ENCODE measurements at regions not wholly inside any gene's neighbourhood (a gene's known extent, or its start where the extent isn't known, plus 50 kb on each side); places are given as distances from the start of the nearest gene placed in this dataset.

GRCh38 chr3:22907796-22908195 lies 295.3 kb upstream of the UBE2E2 start:
- intact Hi-C loops (cut with DNase I; ENCODE audit: low total_unique reads) = no loop called here
- Histone ChIP-seq H3K9me3 (no peaks in the 10 kb centered on the region), H3K4me1 (no peaks in the 10 kb centered on the region), H3K4me3 (no peak overlapping the region), H3K27ac (peak overlapping the region in 1 of 2 donors; percentile 17), H3K36me3 (no peaks in the 10 kb centered on the region), H3K27me3 (no peaks in the 10 kb centered on the region)
- DNase-seq = no peak
- TF ChIP-seq CTCF (IDR thresholded peaks at IDR 0.05) (no peak), POLR2A (IDR thresholded peaks at IDR 0.05) (no peak)

- DNase-seq = no peak
- intact Hi-C loops (cut with DNase I; ENCODE audit: low total_unique reads) = no loop called here
- TF ChIP-seq CTCF (IDR thresholded peaks at IDR 0.05) = peak in 3 of 4 experiments; percentile 36 to 46 (median 43)
- no peak for TF ChIP-seq POLR2A (IDR thresholded peaks at IDR 0.05)
- Histone ChIP-seq H3K4me3 (no peak overlapping the region), H3K27me3 (no peaks in the 10 kb centered on the region), H3K9me3 (no peaks in the 10 kb centered on the region), H3K27ac (no peak overlapping the region), H3K4me1 (no peaks in the 10 kb centered on the region), H3K36me3 (no peaks in the 10 kb centered on the region)
Observed at GRCh38 chr3:22908989-22909507, 294.1 kb upstream of the UBE2E2 start.

- TF ChIP-seq POLR2A (IDR thresholded peaks at IDR 0.05) (no peak), CTCF (IDR thresholded peaks at IDR 0.05) (no peak)
- intact Hi-C loops (cut with DNase I; ENCODE audit: low total_unique reads) = no loop called here
- DNase-seq = no peak
- H3K4me1 ChIP-seq = no peaks in the 10 kb centered on the region
- no peaks in the 10 kb centered on the region for H3K36me3 ChIP-seq
- no peaks in the 10 kb centered on the region for H3K27me3 ChIP-seq
- no peak overlapping the region for H3K27ac ChIP-seq
- no peak overlapping the region for H3K4me3 ChIP-seq
- H3K9me3 ChIP-seq = no peaks in the 10 kb centered on the region
Observed at GRCh38 chr3:22916933-22917332, 286.2 kb upstream of the UBE2E2 start.

GRCh38 chr3:22920006-22920405 lies 283.1 kb upstream of the UBE2E2 start:
- Histone ChIP-seq H3K27ac (no peak overlapping the region), H3K9me3 (no peaks in the 10 kb centered on the region), H3K27me3 (no peaks in the 10 kb centered on the region), H3K4me1 (no peaks in the 10 kb centered on the region), H3K36me3 (no peaks in the 10 kb centered on the region), H3K4me3 (no peak overlapping the region)
- TF ChIP-seq CTCF (IDR thresholded peaks at IDR 0.05) = no peak
- TF ChIP-seq POLR2A (IDR thresholded peaks at IDR 0.05) = no peak
- intact Hi-C loops (cut with DNase I; ENCODE audit: low total_unique reads) = no loop called here
- no peak for DNase-seq

GRCh38 chr3:22922317-22922716 lies 280.8 kb upstream of the UBE2E2 start:
- intact Hi-C loops (cut with DNase I; ENCODE audit: low total_unique reads) = no loop called here

More at GRCh38 chr3:22922317-22922716, 280.8 kb upstream of the UBE2E2 start:
- H3K4me3 ChIP-seq = no peak overlapping the region
- H3K27me3 ChIP-seq = no peaks in the 10 kb centered on the region
- no peak for DNase-seq
- H3K27ac ChIP-seq = no peak overlapping the region
- H3K36me3 ChIP-seq = no peaks in the 10 kb centered on the region
- H3K9me3 ChIP-seq = no peaks in the 10 kb centered on the region
- H3K4me1 ChIP-seq = no peaks in the 10 kb centered on the region
- TF ChIP-seq CTCF (IDR thresholded peaks at IDR 0.05) = no peak
- TF ChIP-seq POLR2A (IDR thresholded peaks at IDR 0.05) = no peak
